GM12878 (cell line): ENCODE measurements at regions not wholly inside any gene's neighbourhood (a gene's known extent, or its start where the extent isn't known, plus 50 kb on each side); places are given as distances from the start of the nearest gene placed in this dataset.

Experiments used
- ATAC-seq: fragments of 200-7000 bp; cut with Tn5 transposase; 3 replicates; pipeline ENCODE4 v1.9.1; 2020; ENCODE audit warnings: mild to moderate bottlenecking, moderate library complexity
- BruUV-seq: library from RNA; stranded (reverse); fragments of 400-500 nt; replicated peaks from 2 replicates; lab custom pipeline; 2021; lab: Mats Ljungman, UMichigan
- CTCF ChIA-PET: fragments of 300-600 bp; sonication (Branson Sonifier 250); formaldehyde crosslinking; extraction: SDS; loops from one replicate; lab custom pipeline; 2021; ENCODE audit warnings: inconsistent platforms; lab: Yijun Ruan, JAX
- POLR2A ChIA-PET: fragments of 350-600 bp; formaldehyde crosslinking; extraction: SDS; loops from one replicate; lab custom pipeline; 2021; ENCODE audit warnings: inconsistent platforms; lab: Charles Lee
- RAD21 ChIA-PET: fragments of 300-600 bp; sonication (Branson Sonifier 250); formaldehyde crosslinking; loops from one replicate; lab custom pipeline; 2023; ENCODE audit warnings: antibody characterized with exemption; ENCODE audit not compliant: unreplicated experiment; lab: Charles Lee
- SMC1A ChIA-PET: fragments of 300-600 bp; sonication (Branson Sonifier 250); formaldehyde crosslinking; loops from one replicate; lab custom pipeline; 2023; ENCODE audit not compliant: unreplicated experiment, uncharacterized antibody; lab: Charles Lee
- DNase-seq: peaks from one replicate; pipeline ENCODE4 v3.0.0-alpha.2; 2011; ENCODE audit warnings: low read depth, low spot score
- FAIRE-seq: peaks from 3 replicates; lab custom pipeline; 2011; peaks lifted over from hg19 to GRCh38; lab: Jason Lieb, UNC
- H2AFZ ChIP-seq: 2 replicates; pipeline ENCODE4 v1.6.0; 2011; ENCODE audit warnings: low read depth, low read length, control low read depth; ENCODE audit not compliant: control insufficient read depth
- H3K27ac ChIP-seq: 2 replicates; pipeline ENCODE4 v1.5.1; 2011; ENCODE audit warnings: control low read depth; ENCODE audit not compliant: control insufficient read depth, insufficient read depth
- H3K27me3 ChIP-seq, 2 experiments: replicated peaks in 1 of 2; 2 replicates each; pipeline versions ENCODE4 v1.6.0 to v1.6.1; 2011; ENCODE audit warnings: low read length in 1 of 2; ENCODE audit not compliant: control insufficient read depth in 2 of 2, insufficient read depth in 2 of 2
- H3K36me3 ChIP-seq, 2 experiments: 2 replicates each; pipeline ENCODE4 v1.5.1; 2011; ENCODE audit warnings: low read length in 1 of 2; ENCODE audit not compliant: control insufficient read depth in 2 of 2, insufficient read depth in 2 of 2
- H3K4me1 ChIP-seq: 2 replicates; pipeline ENCODE4 v1.6.1; 2011; ENCODE audit warnings: mild to moderate bottlenecking, low read length, moderate library complexity, mixed read lengths; ENCODE audit not compliant: control insufficient read depth, insufficient read depth
- H3K4me2 ChIP-seq: 2 replicates; pipeline ENCODE4 v1.6.0; 2011; ENCODE audit warnings: control low read depth; ENCODE audit not compliant: control insufficient read depth, insufficient read depth
- H3K4me3 ChIP-seq: fragments of 200-600 bp; sonication (generic); 2 replicates; pipeline ENCODE4 v1.5.1; 2016
- H3K79me2 ChIP-seq: 2 replicates; pipeline ENCODE4 v1.6.0; 2011; ENCODE audit warnings: low read length; ENCODE audit not compliant: control insufficient read depth, insufficient read depth
- H3K9ac ChIP-seq: 2 replicates; pipeline ENCODE4 v1.8.0; 2011; ENCODE audit warnings: low read length, control low read depth, mixed read lengths; ENCODE audit not compliant: control insufficient read depth, insufficient read depth
- H3K9me3 ChIP-seq: replicated peaks from 3 replicates; pipeline ENCODE4 v1.5.1; 2011; ENCODE audit warnings: mild to moderate bottlenecking, low read length; ENCODE audit not compliant: control insufficient read depth, insufficient read depth
- H4K20me1 ChIP-seq: 2 replicates; pipeline ENCODE4 v1.6.0; 2011; ENCODE audit not compliant: control insufficient read depth, insufficient read depth
- IKZF1 ChIP-seq: fragments of 450-650 bp; conservative IDR thresholded peaks from 2 replicates; pipeline ENCODE4 v1.6.1; 2017; ENCODE audit warnings: antibody characterized with exemption, mild to moderate bottlenecking
- RCOR1 ChIP-seq: conservative IDR thresholded peaks from 2 replicates; pipeline ENCODE4 v1.6.1; 2012; ENCODE audit warnings: low read depth, low read length, improper control_type of control experiment
- SMAD1 ChIP-seq: fragments of 450-650 bp; IDR thresholded peaks from 2 replicates; pipeline ENCODE4 v1.6.1; 2018; ENCODE audit warnings: mild to moderate bottlenecking, low read depth; ENCODE audit not compliant: partially characterized antibody
- WGBS: methylation state at CpG from one replicate; pipeline ENCODE4 v1.1.6; 2016; ENCODE audit warnings: low lambda C conversion rate; ENCODE audit not compliant: insufficient replicate concordance, insufficient coverage; ENCODE audit errors: missing lambda C conversion rate; 5-methylcytosine and 5-hydroxymethylcytosine counted together
- in situ Hi-C: fragments of 300-500 bp; cut with MboI; formaldehyde crosslinking; loops from 9 replicates; pipeline ENCODE4 v1.14.3; 2018; ENCODE audit warnings: mixed read lengths
- intact Hi-C: fragments of 100-400 bp; cut with micrococcal nuclease; formaldehyde crosslinking; loops from one replicate; pipeline ENCODE4 v1.14.2; 2022; ENCODE audit not compliant: unreplicated experiment
- TF ChIP-seq, protein P1 (sequence below): IDR thresholded peaks from 2 replicates; pipeline ENCODE4 v1.6.1; 2011; ENCODE audit warnings: low read depth, low read length, improper control_type of control experiment, borderline replicate concordance
- TF ChIP-seq, protein P2 (sequence below), 3 experiments: IDR thresholded peaks in 2 of 3; conservative IDR thresholded peaks in 1 of 3; 2 replicates each; pipeline ENCODE4 v1.5.1; 2011; ENCODE audit warnings: low read depth in 3 of 3, low read length in 3 of 3, mild to moderate bottlenecking in 3 of 3, control low read depth in 2 of 3, moderate library complexity in 2 of 3, inconsistent platforms in 1 of 3, mixed read lengths in 1 of 3; ENCODE audit not compliant: control insufficient read depth in 2 of 3, insufficient read depth in 1 of 3; ENCODE audit errors: extremely low read depth in 1 of 3

DNA sequence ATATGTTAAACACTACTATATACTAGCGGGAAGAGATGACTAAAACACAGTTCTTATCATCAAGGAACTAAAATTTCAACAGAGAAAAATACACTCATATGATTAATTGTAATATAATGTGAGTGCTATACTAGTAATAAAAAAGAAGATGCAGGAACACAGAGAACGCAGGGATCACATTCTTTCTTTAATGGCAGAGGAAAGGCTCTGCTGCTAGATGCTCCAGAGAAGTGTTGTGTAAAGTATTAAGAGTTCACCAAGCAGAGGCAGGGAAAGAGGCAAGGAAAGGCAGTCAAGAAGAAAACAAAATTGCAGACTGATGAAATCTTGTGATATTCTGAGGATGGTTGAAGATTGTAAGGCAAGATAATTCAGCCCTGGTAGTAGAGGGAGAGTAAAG is 394.7 kb downstream of the PDGFC start (continued):
- no peak for TF ChIP-seq RCOR1
- TF ChIP-seq, all 136 proteins: peak for 0

DNA sequence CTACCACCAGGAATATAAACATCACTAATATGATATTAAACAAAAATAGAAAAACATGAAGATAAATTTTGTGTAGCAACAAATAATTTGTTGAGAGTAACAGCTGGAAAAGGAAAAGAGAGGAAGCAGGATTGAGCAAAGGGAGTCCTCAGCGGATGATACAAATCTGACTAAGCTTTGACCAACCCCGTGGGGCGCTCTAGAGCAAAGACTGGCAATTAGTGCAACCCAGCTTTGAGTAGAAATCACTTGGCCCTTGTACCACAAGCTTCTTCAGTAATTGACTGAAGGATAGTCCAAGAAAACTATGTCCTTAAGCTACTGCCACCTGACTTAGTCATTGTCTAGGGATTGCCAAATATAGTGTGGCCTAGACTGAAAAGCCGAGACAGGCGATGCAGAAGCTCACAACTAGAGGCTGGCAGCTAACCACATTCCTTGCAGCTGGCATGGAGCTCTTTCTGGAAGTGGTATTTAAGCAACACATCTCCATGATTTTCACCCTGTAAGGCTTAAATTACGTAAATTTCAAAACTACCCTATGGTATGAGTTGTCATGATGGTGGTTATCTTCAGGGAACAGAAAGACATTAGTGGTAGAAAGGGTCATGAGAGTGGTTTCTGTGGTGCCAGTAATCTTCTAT is 396.0 kb downstream of the PDGFC start:
- no peak overlapping the region for H3K27ac ChIP-seq
- no peak overlapping the region for H3K4me2 ChIP-seq
- ChIA-PET RAD21 (no interaction called here), SMC1A (interaction anchor here (0.7 kb wide), 1 partner anchor 11 kb away, joined by 3 read pairs; no protein-coding TSS in a partner anchor), CTCF (interaction anchor here (1.1 kb wide), 2 partner anchors 22 to 405 kb away, joined by 3 to 4 read pairs; no protein-coding TSS in a partner anchor), POLR2A (no interaction called here)
- no peaks in the 10 kb centered on the region for H3K27me3 ChIP-seq
- intact Hi-C loops (no loop called here), in situ Hi-C loops (no loop called here)
- H3K79me2 ChIP-seq = no peaks in the 10 kb centered on the region
- H3K4me3 ChIP-seq = no peak overlapping the region
- H2AFZ ChIP-seq = no peak overlapping the region
- FAIRE-seq (no peak), DNase-seq (no peak), ATAC-seq (0 out of 3 replicates have a peak, but pooled peaks have one; percentile 27)
- no peaks in the 10 kb centered on the region for H3K4me1 ChIP-seq
- H4K20me1 ChIP-seq = no peaks in the 10 kb centered on the region
- BruUV-seq = no TSS peak
- TF ChIP-seq IKZF1 = no peak
- TF ChIP-seq SMAD1 = no peak
- TF ChIP-seq, protein P1, sequence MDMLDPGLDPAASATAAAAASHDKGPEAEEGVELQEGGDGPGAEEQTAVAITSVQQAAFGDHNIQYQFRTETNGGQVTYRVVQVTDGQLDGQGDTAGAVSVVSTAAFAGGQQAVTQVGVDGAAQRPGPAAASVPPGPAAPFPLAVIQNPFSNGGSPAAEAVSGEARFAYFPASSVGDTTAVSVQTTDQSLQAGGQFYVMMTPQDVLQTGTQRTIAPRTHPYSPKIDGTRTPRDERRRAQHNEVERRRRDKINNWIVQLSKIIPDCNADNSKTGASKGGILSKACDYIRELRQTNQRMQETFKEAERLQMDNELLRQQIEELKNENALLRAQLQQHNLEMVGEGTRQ = no peak
- TF ChIP-seq, protein P2, sequence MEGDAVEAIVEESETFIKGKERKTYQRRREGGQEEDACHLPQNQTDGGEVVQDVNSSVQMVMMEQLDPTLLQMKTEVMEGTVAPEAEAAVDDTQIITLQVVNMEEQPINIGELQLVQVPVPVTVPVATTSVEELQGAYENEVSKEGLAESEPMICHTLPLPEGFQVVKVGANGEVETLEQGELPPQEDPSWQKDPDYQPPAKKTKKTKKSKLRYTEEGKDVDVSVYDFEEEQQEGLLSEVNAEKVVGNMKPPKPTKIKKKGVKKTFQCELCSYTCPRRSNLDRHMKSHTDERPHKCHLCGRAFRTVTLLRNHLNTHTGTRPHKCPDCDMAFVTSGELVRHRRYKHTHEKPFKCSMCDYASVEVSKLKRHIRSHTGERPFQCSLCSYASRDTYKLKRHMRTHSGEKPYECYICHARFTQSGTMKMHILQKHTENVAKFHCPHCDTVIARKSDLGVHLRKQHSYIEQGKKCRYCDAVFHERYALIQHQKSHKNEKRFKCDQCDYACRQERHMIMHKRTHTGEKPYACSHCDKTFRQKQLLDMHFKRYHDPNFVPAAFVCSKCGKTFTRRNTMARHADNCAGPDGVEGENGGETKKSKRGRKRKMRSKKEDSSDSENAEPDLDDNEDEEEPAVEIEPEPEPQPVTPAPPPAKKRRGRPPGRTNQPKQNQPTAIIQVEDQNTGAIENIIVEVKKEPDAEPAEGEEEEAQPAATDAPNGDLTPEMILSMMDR (IDR thresholded peaks at IDR 0.05 in 2 of 3, conservative IDR thresholded peaks at IDR 0.05 in 1 of 3; ENCODE audit: control insufficient read depth in 2 of 3, extremely low read depth in 1 of 3, insufficient read depth in 1 of 3, low read depth in 3 of 3, low read length in 3 of 3) = 0 out of 6 replicates have a peak, but pooled peaks of 1 of the 3 experiments have one; percentile 4
- H3K9ac ChIP-seq = no peak overlapping the region
- H3K9me3 ChIP-seq = no peaks in the 10 kb centered on the region
- H3K36me3 ChIP-seq = no peaks in the 10 kb centered on the region
- 59% methylated on average over 6 of the region's 6 CpGs for WGBS
